SK-N-SH (cell line): ENCODE measurements at regions not wholly inside any gene's neighbourhood (a gene's known extent, or its start where the extent isn't known, plus 50 kb on each side); places are given as distances from the start of the nearest gene placed in this dataset.

Source experiments
- CTCF ChIA-PET: fragments of 300-600, 350-600 bp; formaldehyde crosslinking; extraction: SDS; loops from one replicate; lab custom pipeline; 2021; lab: Yijun Ruan, JAX
- POLR2A ChIA-PET: fragments of 350-600 bp; sonication (Branson Sonifier 250); formaldehyde crosslinking; extraction: SDS; loops from one replicate; lab custom pipeline; 2020; ENCODE audit warnings: antibody characterized with exemption, inconsistent platforms; lab: Yijun Ruan, JAX
- DNase-seq: peaks from one replicate; pipeline ENCODE4 v3.0.0; 2012
- H2AFZ ChIP-seq: fragments of 200-600 bp; sonication (generic); 2 replicates; pipeline ENCODE4 v1.8.1; 2016; ENCODE audit warnings: antibody characterized with exemption, mild to moderate bottlenecking, low read depth
- H3F3A ChIP-seq: fragments of 200-600 bp; sonication (generic); replicated peaks from 2 replicates; pipeline ENCODE3; 2016; ENCODE audit warnings: antibody characterized with exemption, mild to moderate bottlenecking; ENCODE audit not compliant: insufficient read depth
- H3K27ac ChIP-seq, 2 experiments: fragments of 200-500 bp in 1 of 2; fragments of 200-600 bp in 1 of 2; sonication (Bioruptor generic) in 1 of 2; sonication (generic), shearing (Covaris generic) in 1 of 2; 2 replicates each; pipeline versions ENCODE4 v1.5.1 to v1.6.1; 2014 to 2016; ENCODE audit warnings: low read depth in 2 of 2, inconsistent platforms in 1 of 2, low read length in 1 of 2, mild to moderate bottlenecking in 1 of 2, mixed read lengths in 1 of 2
- H3K27me3 ChIP-seq: fragments of 200-600 bp; sonication (generic), shearing (Covaris generic); 2 replicates; pipeline ENCODE4 v1.6.1; 2016; ENCODE audit warnings: mixed run types; ENCODE audit not compliant: insufficient read depth
- H3K36me3 ChIP-seq, 2 experiments: fragments of 200-500 bp in 1 of 2; fragments of 200-600 bp in 1 of 2; sonication (Bioruptor generic) in 1 of 2; sonication (generic) in 1 of 2; replicated peaks in 1 of 2; 2 replicates each; pipeline versions ENCODE3 to v1.5.1; 2014 to 2016; ENCODE audit warnings: low read length in 1 of 2, mild to moderate bottlenecking in 1 of 2; ENCODE audit not compliant: insufficient read depth in 2 of 2, control insufficient read depth in 1 of 2
- H3K4me1 ChIP-seq, 2 experiments: fragments of 200-500 bp in 1 of 2; fragments of 200-600 bp in 1 of 2; sonication (Bioruptor generic) in 1 of 2; sonication (generic), shearing (Covaris generic) in 1 of 2; 2 replicates each; pipeline versions ENCODE4 v1.5.1 to v1.6.1; 2014 to 2016; ENCODE audit warnings: low read depth in 1 of 2, low read length in 1 of 2, mixed run types in 1 of 2; ENCODE audit not compliant: insufficient read depth in 2 of 2, control insufficient read depth in 1 of 2
- H3K4me2 ChIP-seq: fragments of 200-600 bp; sonication (generic), shearing (Covaris generic); 2 replicates; pipeline ENCODE4 v1.6.1; 2017; ENCODE audit warnings: mixed run types
- H3K4me3 ChIP-seq, 2 experiments: fragments of 200-500 bp in 1 of 2; fragments of 200-600 bp in 1 of 2; sonication (Bioruptor generic) in 1 of 2; sonication (generic), shearing (Covaris generic) in 1 of 2; 2 replicates each; pipeline versions ENCODE4 v1.5.1 to v1.8.1; 2014 to 2016; ENCODE audit warnings: low read depth in 2 of 2, inconsistent platforms in 1 of 2, low read length in 1 of 2, mild to moderate bottlenecking in 1 of 2, mixed read lengths in 1 of 2, moderate library complexity in 1 of 2
- H3K79me2 ChIP-seq: fragments of 200-600 bp; sonication (generic); 2 replicates; pipeline ENCODE4 v1.8.1; 2017; ENCODE audit warnings: mild to moderate bottlenecking; ENCODE audit not compliant: insufficient read depth
- H3K9ac ChIP-seq: fragments of 200-600 bp; sonication (generic); 2 replicates; pipeline ENCODE4 v1.6.1; 2017; ENCODE audit warnings: mixed run types
- H3K9me2 ChIP-seq: fragments of 200-600 bp; sonication (generic); 2 replicates; pipeline ENCODE4 v1.6.1; 2017; ENCODE audit warnings: mixed run types
- H3K9me3 ChIP-seq: fragments of 200-600 bp; sonication (generic); 2 replicates; pipeline ENCODE4 v1.6.1; 2017; ENCODE audit warnings: mixed run types, mild to moderate bottlenecking, moderate library complexity
- H4K20me1 ChIP-seq: fragments of 200-600 bp; sonication (generic); 2 replicates; pipeline ENCODE4 v1.6.1; 2017; ENCODE audit warnings: mild to moderate bottlenecking, mixed run types; ENCODE audit not compliant: insufficient read depth
- CHD2 ChIP-seq: fragments of 150-350 bp; IDR thresholded peaks from 2 replicates; pipeline ENCODE4 v1.6.1; 2018; ENCODE audit warnings: low read length; ENCODE audit not compliant: partially characterized antibody
- EZH2phosphoT487 ChIP-seq: fragments of 200-600 bp; sonication (generic); IDR thresholded peaks from 2 replicates; pipeline ENCODE4 v1.6.1; 2017; ENCODE audit warnings: low read depth, mixed run types, mild to moderate bottlenecking, antibody characterized with exemption, moderate library complexity, borderline replicate concordance
- FOSL2 ChIP-seq: IDR thresholded peaks from 2 replicates; pipeline ENCODE4 v1.4.0; 2012; ENCODE audit warnings: low read depth, mild to moderate bottlenecking, moderate library complexity, borderline replicate concordance
- FOXJ3 ChIP-seq: sonication (generic); formaldehyde crosslinking; IDR thresholded peaks from 2 replicates; pipeline ENCODE4 v1.5.1; 2020; ENCODE audit warnings: mild to moderate bottlenecking, missing genetic modification reagents
- FOXM1 ChIP-seq: IDR thresholded peaks from 2 replicates; pipeline ENCODE4 v1.4.0; 2012; ENCODE audit warnings: low read depth, mild to moderate bottlenecking
- IRF3 ChIP-seq: fragments of 150-350 bp; IDR thresholded peaks from 2 replicates; pipeline ENCODE4 v1.6.1; 2016; ENCODE audit warnings: mild to moderate bottlenecking, low read depth, low read length
- MAX ChIP-seq: IDR thresholded peaks from 2 replicates; pipeline ENCODE4 v1.4.0; 2012; ENCODE audit warnings: low read depth
- MEF2A ChIP-seq: IDR thresholded peaks from 2 replicates; pipeline ENCODE4 v1.4.0; 2012; ENCODE audit warnings: low read depth, borderline replicate concordance
- NFIC ChIP-seq: IDR thresholded peaks from 2 replicates; pipeline ENCODE4 v1.4.0; 2012; ENCODE audit warnings: borderline replicate concordance
- RAD21 ChIP-seq: IDR thresholded peaks from 2 replicates; pipeline ENCODE4 v1.6.1; 2012; ENCODE audit warnings: mild to moderate bottlenecking, low read length
- REST ChIP-seq: IDR thresholded peaks from 2 replicates; pipeline ENCODE4 v1.6.1; 2012; ENCODE audit warnings: mild to moderate bottlenecking, low read depth, low read length, moderate library complexity
- RFX5 ChIP-seq: IDR thresholded peaks from 2 replicates; pipeline ENCODE4 v1.6.1; 2012; ENCODE audit warnings: mild to moderate bottlenecking, improper control_type of control experiment, low read length
- SIN3A ChIP-seq: IDR thresholded peaks from 2 replicates; pipeline ENCODE4 v1.6.1; 2012; ENCODE audit warnings: low read depth, mild to moderate bottlenecking, low read length, moderate library complexity, borderline replicate concordance
- SMC3 ChIP-seq: IDR thresholded peaks from 2 replicates; pipeline ENCODE4 v1.6.1; 2012; ENCODE audit warnings: low read depth, low read length, improper control_type of control experiment
- TAF1 ChIP-seq: IDR thresholded peaks from 2 replicates; pipeline ENCODE4 v1.6.1; 2012; ENCODE audit warnings: low read depth, mild to moderate bottlenecking, low read length, moderate library complexity, borderline replicate concordance
- TEAD4 ChIP-seq: IDR thresholded peaks from 2 replicates; pipeline ENCODE4 v1.4.0; 2012; ENCODE audit warnings: mild to moderate bottlenecking, borderline replicate concordance; ENCODE audit not compliant: insufficient read depth
- YY1 ChIP-seq: IDR thresholded peaks from 2 replicates; pipeline ENCODE4 v1.4.0; 2012; ENCODE audit warnings: low read depth, mild to moderate bottlenecking
- WGBS: methylation state at CpG from one replicate; pipeline ENCODE4 v1.1.6; 2017; ENCODE audit warnings: low lambda C conversion rate; 5-methylcytosine and 5-hydroxymethylcytosine counted together
- TF ChIP-seq, protein P1 (sequence below): fragments of 200-600 bp; sonication (generic); IDR thresholded peaks from 2 replicates; pipeline ENCODE4 v1.6.1; 2017; ENCODE audit warnings: antibody characterized with exemption, mild to moderate bottlenecking, moderate library complexity
- TF ChIP-seq, protein P2 (sequence below): IDR thresholded peaks from 2 replicates; pipeline ENCODE4; 2012

DNA sequence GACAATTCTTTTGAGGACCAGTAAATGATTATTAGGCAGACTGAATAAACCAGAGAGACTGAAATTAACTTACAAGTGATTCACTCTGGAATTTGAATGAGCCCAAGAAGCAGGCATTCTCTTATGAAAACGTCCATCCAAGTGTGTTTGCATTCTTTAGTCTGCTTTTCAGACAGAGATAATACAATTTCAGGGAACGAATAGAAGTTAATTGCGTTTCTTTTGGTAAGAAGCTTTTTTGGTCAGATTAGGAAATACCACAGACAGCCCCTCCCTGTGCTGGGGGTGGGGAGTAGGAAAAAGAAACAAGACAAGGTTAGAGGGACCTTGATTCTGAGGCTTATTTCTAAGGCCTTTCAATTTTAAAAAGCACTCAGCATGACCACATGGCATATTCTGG lies 874.4 kb downstream of the SUCLG1 start (continued):
- TF ChIP-seq IRF3 (no peak), TAF1 (no peak), MAX (no peak), REST (no peak), NFIC (no peak), RFX5 (no peak)

- Histone ChIP-seq H3K9ac (no peak overlapping the region), H3K4me2 (no peak overlapping the region), H3K9me3 (no peaks in the 10 kb centered on the region)
- no peak for DNase-seq
- POLR2A ChIA-PET, result no interaction called here
- TF ChIP-seq MAX (no peak), MEF2A (no peak), EZH2phosphoT487 (no peak), FOXJ3 (no peak), YY1 (no peak), SMC3 (no peak), TEAD4 (no peak), FOXM1 (no peak), FOSL2 (no peak), CHD2 (no peak), SIN3A (no peak), RAD21 (no peak), RFX5 (no peak), TAF1 (no peak)
- TF ChIP-seq, protein P1, sequence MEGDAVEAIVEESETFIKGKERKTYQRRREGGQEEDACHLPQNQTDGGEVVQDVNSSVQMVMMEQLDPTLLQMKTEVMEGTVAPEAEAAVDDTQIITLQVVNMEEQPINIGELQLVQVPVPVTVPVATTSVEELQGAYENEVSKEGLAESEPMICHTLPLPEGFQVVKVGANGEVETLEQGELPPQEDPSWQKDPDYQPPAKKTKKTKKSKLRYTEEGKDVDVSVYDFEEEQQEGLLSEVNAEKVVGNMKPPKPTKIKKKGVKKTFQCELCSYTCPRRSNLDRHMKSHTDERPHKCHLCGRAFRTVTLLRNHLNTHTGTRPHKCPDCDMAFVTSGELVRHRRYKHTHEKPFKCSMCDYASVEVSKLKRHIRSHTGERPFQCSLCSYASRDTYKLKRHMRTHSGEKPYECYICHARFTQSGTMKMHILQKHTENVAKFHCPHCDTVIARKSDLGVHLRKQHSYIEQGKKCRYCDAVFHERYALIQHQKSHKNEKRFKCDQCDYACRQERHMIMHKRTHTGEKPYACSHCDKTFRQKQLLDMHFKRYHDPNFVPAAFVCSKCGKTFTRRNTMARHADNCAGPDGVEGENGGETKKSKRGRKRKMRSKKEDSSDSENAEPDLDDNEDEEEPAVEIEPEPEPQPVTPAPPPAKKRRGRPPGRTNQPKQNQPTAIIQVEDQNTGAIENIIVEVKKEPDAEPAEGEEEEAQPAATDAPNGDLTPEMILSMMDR, result no peak
- TF ChIP-seq, protein P2, sequence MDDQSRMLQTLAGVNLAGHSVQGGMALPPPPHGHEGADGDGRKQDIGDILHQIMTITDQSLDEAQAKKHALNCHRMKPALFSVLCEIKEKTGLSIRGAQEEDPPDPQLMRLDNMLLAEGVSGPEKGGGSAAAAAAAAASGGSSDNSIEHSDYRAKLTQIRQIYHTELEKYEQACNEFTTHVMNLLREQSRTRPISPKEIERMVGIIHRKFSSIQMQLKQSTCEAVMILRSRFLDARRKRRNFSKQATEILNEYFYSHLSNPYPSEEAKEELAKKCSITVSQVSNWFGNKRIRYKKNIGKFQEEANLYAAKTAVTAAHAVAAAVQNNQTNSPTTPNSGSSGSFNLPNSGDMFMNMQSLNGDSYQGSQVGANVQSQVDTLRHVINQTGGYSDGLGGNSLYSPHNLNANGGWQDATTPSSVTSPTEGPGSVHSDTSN, result no peak
- TF ChIP-seq, all 33 proteins: peak for 0
- CTCF ChIA-PET, result no interaction called here
- Histone ChIP-seq H2AFZ (no peak overlapping the region), H3F3A (no peaks in the 10 kb centered on the region), H3K4me1 (no peaks in the 10 kb centered on the region), H3K79me2 (no peaks in the 10 kb centered on the region), H3K27ac (no peak overlapping the region), H3K27me3 (no peaks in the 10 kb centered on the region), H3K9me2 (no peaks in the 10 kb centered on the region), H4K20me1 (no peaks in the 10 kb centered on the region), H3K36me3 (no peaks in the 10 kb centered on the region), H3K4me3 (no peak overlapping the region)
- 6% methylated on average over 4 of the region's 4 CpGs for WGBS
Observed at GRCh38 chr2:83582589-83582988, 876.5 kb downstream of the SUCLG1 start.
